ENCODE measurements at regions not wholly inside any gene's neighbourhood (a gene's known extent, or its start where the extent isn't known, plus 50 kb on each side); places are given as distances from the start of the nearest gene placed in this dataset.

GRCh38 chr9:107953556-107954125 lies 464.1 kb upstream of the KLF4 start:
- TF ChIP-seq CTCF (IDR thresholded peaks at IDR 0.05) = no peak
- Histone ChIP-seq H3K27me3 (no peaks in the 10 kb centered on the region), H3K4me1 (no peaks in the 10 kb centered on the region), H3K4me3 (no peak overlapping the region), H3K9me3 (peaks cover 0 to 9% of the 10 kb centered on the region in 2 donors), H3K36me3 (no peaks in the 10 kb centered on the region), H3K27ac (no peak overlapping the region)
- no peak for DNase-seq (ENCODE audit: low spot score)

GRCh38 chr9:107952773-107953172 lies 463.2 kb upstream of the KLF4 start:
- Histone ChIP-seq H3K36me3 (no peaks in the 10 kb centered on the region), H3K27me3 (no peaks in the 10 kb centered on the region), H3K4me1 (no peaks in the 10 kb centered on the region), H3K27ac (no peak overlapping the region), H3K9me3 (peaks cover 0 to 9% of the 10 kb centered on the region in 2 donors), H3K4me3 (no peak overlapping the region)
- no peak for DNase-seq (ENCODE audit: low spot score)
- no peak for TF ChIP-seq CTCF (IDR thresholded peaks at IDR 0.05)

- Histone ChIP-seq H3K4me1 (no peaks in the 10 kb centered on the region), H3K27ac (no peak overlapping the region), H3K27me3 (no peaks in the 10 kb centered on the region), H3K36me3 (no peaks in the 10 kb centered on the region), H3K9me3 (peaks cover 0 to 9% of the 10 kb centered on the region in 2 donors), H3K4me3 (no peak overlapping the region)
- no peak for TF ChIP-seq CTCF (IDR thresholded peaks at IDR 0.05)
- no peak for DNase-seq (ENCODE audit: low spot score)
Observed at GRCh38 chr9:107951511-107951910, 461.9 kb upstream of the KLF4 start.

GRCh38 chr9:107949061-107949460 lies 459.5 kb upstream of the KLF4 start:
- H3K36me3 ChIP-seq = no peaks in the 10 kb centered on the region
- TF ChIP-seq CTCF (IDR thresholded peaks at IDR 0.05) = no peak
- no peaks in the 10 kb centered on the region for H3K27me3 ChIP-seq
- no peak overlapping the region for H3K4me3 ChIP-seq
- no peaks in the 10 kb centered on the region for H3K4me1 ChIP-seq
- DNase-seq (ENCODE audit: low spot score) = no peak
- H3K27ac ChIP-seq = no peak overlapping the region
- H3K9me3 ChIP-seq = peaks cover 0 to 9% of the 10 kb centered on the region in 2 donors

GRCh38 chr9:107948601-107949000 lies 459.0 kb upstream of the KLF4 start:
- Histone ChIP-seq H3K9me3 (peaks cover 0 to 9% of the 10 kb centered on the region in 2 donors), H3K27me3 (no peaks in the 10 kb centered on the region), H3K4me1 (no peaks in the 10 kb centered on the region), H3K27ac (no peak overlapping the region), H3K36me3 (no peaks in the 10 kb centered on the region), H3K4me3 (no peak overlapping the region)
- no peak for DNase-seq (ENCODE audit: low spot score)
- no peak for TF ChIP-seq CTCF (IDR thresholded peaks at IDR 0.05)

- H3K4me3 ChIP-seq = no peak overlapping the region
- H3K27ac ChIP-seq = no peak overlapping the region
- TF ChIP-seq CTCF (IDR thresholded peaks at IDR 0.05) = no peak
- H3K36me3 ChIP-seq = no peaks in the 10 kb centered on the region
- no peaks in the 10 kb centered on the region for H3K27me3 ChIP-seq
- H3K4me1 ChIP-seq = no peaks in the 10 kb centered on the region
- DNase-seq (ENCODE audit: low spot score) = no peak
- H3K9me3 ChIP-seq = peaks cover 0 to 9% of the 10 kb centered on the region in 2 donors
Observed at GRCh38 chr9:107948086-107948485, 458.5 kb upstream of the KLF4 start.
